Lower lobe of right lung (tissue), 2 donors: ENCODE measurements at regions not wholly inside any gene's neighbourhood (a gene's known extent, or its start where the extent isn't known, plus 50 kb on each side); places are given as distances from the start of the nearest gene placed in this dataset.

ENCODE experiments used
- ATAC-seq, 2 donors: fragments of 200-7000 bp; cut with Tn5 transposase; one replicate each; pipeline ENCODE4 v1.9.1; 2020 to 2022; ENCODE audit warnings: mild to moderate bottlenecking in 2 of 2, moderate library complexity in 2 of 2
- DNase-seq: peaks from one replicate; pipeline ENCODE4 v3.0.0-alpha.2; 2020
- H3K27ac ChIP-seq: fragments of 200-600 bp; one replicate; pipeline ENCODE4 v1.8.0; 2022
- H3K27me3 ChIP-seq: fragments of 200-600 bp; one replicate; pipeline ENCODE4 v1.8.0; 2022; ENCODE audit warnings: low read depth
- H3K36me3 ChIP-seq: fragments of 200-600 bp; one replicate; pipeline ENCODE4 v1.8.0; 2022; ENCODE audit warnings: mild to moderate bottlenecking
- H3K4me1 ChIP-seq: fragments of 200-600 bp; one replicate; pipeline ENCODE4 v1.8.0; 2022
- H3K4me3 ChIP-seq: fragments of 200-600 bp; one replicate; pipeline ENCODE4 v1.8.0; 2022; ENCODE audit warnings: mild to moderate bottlenecking
- H3K9me3 ChIP-seq: fragments of 200-600 bp; one replicate; pipeline ENCODE4 v1.8.0; 2022
- intact Hi-C: fragments of 100-400 bp; cut with DNase I; formaldehyde crosslinking; loops from one replicate; pipeline ENCODE4 v1.11.0; 2022
- TF ChIP-seq, protein P1 (sequence below): fragments of 200-600 bp; IDR thresholded peaks from one replicate; pipeline ENCODE4 v1.8.0; 2022; ENCODE audit warnings: antibody characterized with exemption, mild to moderate bottlenecking
- donor health status: DM: no; HTN: yes; CAD: no; lungs with severe emphysema.

DNA sequence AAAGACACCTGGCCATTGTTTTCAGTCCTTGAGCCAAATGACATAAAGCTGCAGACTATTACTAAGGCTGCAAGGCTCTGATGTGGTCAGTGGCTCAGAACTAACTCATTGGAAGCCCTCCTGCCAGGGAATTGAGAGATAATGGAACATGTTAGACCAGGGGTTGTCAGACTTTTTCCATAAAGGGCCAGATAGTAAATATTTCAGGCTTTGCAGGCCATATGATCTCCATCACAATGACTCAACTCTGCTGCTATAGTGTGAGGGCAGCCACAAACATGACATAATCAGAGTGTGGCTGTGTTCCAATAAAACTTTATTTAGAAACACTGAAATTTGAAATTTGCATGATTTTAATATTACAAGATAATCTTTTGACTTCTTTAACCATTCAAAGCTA is 140.3 kb downstream of the TMEM30B start:
- DNase-seq: no peak
- peaks cover 12% of the 10 kb centered on the region for H3K9me3 ChIP-seq
- no peaks in the 10 kb centered on the region for H3K36me3 ChIP-seq
- H3K4me3 ChIP-seq: no peak overlapping the region
- no peaks in the 10 kb centered on the region for H3K27me3 ChIP-seq
- TF ChIP-seq, protein P1, sequence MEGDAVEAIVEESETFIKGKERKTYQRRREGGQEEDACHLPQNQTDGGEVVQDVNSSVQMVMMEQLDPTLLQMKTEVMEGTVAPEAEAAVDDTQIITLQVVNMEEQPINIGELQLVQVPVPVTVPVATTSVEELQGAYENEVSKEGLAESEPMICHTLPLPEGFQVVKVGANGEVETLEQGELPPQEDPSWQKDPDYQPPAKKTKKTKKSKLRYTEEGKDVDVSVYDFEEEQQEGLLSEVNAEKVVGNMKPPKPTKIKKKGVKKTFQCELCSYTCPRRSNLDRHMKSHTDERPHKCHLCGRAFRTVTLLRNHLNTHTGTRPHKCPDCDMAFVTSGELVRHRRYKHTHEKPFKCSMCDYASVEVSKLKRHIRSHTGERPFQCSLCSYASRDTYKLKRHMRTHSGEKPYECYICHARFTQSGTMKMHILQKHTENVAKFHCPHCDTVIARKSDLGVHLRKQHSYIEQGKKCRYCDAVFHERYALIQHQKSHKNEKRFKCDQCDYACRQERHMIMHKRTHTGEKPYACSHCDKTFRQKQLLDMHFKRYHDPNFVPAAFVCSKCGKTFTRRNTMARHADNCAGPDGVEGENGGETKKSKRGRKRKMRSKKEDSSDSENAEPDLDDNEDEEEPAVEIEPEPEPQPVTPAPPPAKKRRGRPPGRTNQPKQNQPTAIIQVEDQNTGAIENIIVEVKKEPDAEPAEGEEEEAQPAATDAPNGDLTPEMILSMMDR: no peak
- H3K4me1 ChIP-seq: no peaks in the 10 kb centered on the region
- no peak for ATAC-seq
- intact Hi-C loops: no loop called here
- no peak overlapping the region for H3K27ac ChIP-seq

DNA sequence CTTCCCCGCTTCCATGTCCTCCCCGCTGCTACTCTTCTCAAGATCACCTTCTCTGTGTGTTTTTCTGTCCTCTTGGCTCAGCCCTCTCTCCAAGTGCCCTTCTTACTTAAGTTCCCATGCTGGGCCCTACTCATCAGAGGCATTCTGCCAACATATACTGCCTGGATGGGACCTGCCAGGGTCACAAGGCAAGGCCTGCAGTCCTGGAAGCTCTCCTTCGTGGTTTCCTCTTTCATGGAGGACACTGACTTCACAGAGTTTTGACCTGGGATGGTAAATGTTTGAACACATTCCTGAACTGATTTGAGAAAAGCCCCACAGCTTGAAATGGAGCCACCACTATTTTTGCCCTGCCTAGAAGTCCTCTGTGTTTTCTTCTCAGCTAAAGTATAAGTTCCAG is 140.9 kb downstream of the TMEM30B start:
- intact Hi-C loops: no loop called here
- H3K27me3 ChIP-seq: no peaks in the 10 kb centered on the region
- H3K36me3 ChIP-seq: no peaks in the 10 kb centered on the region
- TF ChIP-seq, protein P1: no peak
- peaks cover 12% of the 10 kb centered on the region for H3K9me3 ChIP-seq
- ATAC-seq: no peak
- DNase-seq: no peak
- H3K4me3 ChIP-seq: no peak overlapping the region
- H3K4me1 ChIP-seq: no peaks in the 10 kb centered on the region
- H3K27ac ChIP-seq: no peak overlapping the region

DNA sequence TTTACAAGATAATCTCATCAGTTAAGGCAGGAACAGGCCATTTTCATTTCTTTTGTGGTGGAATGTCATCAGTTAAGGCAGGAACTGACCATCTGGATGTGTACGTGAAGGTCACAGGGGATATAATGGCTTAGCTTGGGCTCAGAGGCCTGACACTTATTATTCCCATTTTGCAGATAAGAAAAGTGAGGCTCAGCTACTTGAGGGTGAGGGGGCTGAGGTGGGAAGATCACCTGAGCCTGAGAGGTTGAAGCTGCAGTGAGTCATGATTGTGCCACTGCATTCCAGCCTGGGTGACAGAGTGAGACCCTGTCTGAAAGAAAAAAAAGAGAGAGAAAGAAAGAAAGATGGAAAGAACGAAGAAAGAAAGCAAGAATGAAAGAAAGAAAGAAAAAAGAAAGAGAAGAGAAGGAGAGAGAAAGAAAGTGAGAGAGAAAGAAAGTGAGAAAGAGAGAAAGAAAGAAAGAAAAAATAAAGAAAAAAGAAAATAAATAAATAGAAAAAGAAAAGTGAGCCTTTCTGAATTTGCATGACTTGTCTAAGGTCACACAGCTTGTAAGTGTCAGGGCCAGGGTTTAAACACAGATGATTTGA is 142.0 kb downstream of the TMEM30B start:
- DNase-seq (no peak), ATAC-seq (no peak)
- Histone ChIP-seq H3K4me3 (no peak overlapping the region), H3K27ac (no peak overlapping the region), H3K36me3 (no peaks in the 10 kb centered on the region), H3K27me3 (no peaks in the 10 kb centered on the region), H3K9me3 (peaks cover 4% of the 10 kb centered on the region), H3K4me1 (no peaks in the 10 kb centered on the region)
- intact Hi-C loops: no loop called here
- TF ChIP-seq, protein P1: no peak

DNA sequence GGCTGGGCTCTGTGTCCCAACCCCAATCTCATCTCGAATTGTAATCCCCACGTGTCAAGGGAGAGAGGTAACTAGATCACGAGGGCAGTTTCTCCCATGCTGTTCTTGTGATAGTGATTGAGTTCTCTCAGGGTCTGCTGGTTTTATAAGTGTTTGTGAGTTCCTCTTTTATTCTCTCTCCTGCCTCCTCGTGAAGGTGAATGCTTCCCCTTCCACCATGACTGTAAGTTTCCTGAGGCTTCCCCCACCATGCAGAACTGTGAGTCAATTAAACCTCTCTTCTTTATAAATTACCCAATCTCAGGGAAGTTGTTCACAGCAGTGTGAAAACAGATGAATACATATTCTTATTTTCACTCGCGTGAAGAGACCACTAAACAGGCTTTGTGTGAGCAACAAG is 148.2 kb downstream of the TMEM30B start:
- no peaks in the 10 kb centered on the region for H3K4me1 ChIP-seq
- DNase-seq (no peak), ATAC-seq (no peak)
- no peaks in the 10 kb centered on the region for H3K9me3 ChIP-seq
- intact Hi-C loops: no loop called here
- H3K27me3 ChIP-seq: no peaks in the 10 kb centered on the region
- no peak overlapping the region for H3K27ac ChIP-seq
- TF ChIP-seq, protein P1: no peak
- no peaks in the 10 kb centered on the region for H3K36me3 ChIP-seq
- no peak overlapping the region for H3K4me3 ChIP-seq

DNA sequence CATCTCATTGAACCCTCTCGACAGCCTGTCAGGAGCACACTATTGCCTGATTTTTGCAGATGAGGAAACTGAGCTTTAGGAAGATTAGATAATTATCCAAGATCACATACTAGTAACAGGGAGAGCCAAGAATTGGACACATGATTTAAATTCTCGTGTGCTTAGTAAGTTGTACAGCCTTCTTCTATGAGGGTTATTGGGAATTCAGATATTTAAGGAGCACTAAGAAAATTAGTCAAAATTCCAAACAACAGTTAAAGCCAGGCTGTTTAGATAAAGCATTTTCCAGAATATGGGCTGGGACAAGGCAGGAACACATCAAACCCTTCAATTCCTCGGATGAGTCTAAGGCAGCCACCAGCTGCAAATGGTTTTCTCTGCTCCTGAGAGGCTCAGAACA is 148.8 kb downstream of the TMEM30B start:
- TF ChIP-seq, protein P1: no peak
- intact Hi-C loops: no loop called here
- H3K36me3 ChIP-seq: no peaks in the 10 kb centered on the region
- H3K27ac ChIP-seq: no peak overlapping the region
- no peak overlapping the region for H3K4me3 ChIP-seq
- no peaks in the 10 kb centered on the region for H3K27me3 ChIP-seq
- no peaks in the 10 kb centered on the region for H3K9me3 ChIP-seq
- ATAC-seq (no peak), DNase-seq (no peak)
- no peaks in the 10 kb centered on the region for H3K4me1 ChIP-seq
